ENCODE measurements at regions not wholly inside any gene's neighbourhood (a gene's known extent, or its start where the extent isn't known, plus 50 kb on each side); places are given as distances from the start of the nearest gene placed in this dataset.

- no peak overlapping the region for H3K4me3 ChIP-seq (ENCODE audit: low read depth in 1 of 2, low read length in 2 of 2)
- H3K36me3 ChIP-seq (ENCODE audit: insufficient read depth, low read length) = no peaks in the 10 kb centered on the region
- no peak overlapping the region for H2AFZ ChIP-seq (ENCODE audit: low read depth, low read length)
- no peak for TF ChIP-seq EZH2 (IDR thresholded peaks at IDR 0.05; ENCODE audit: borderline replicate concordance, low read depth, low read length, severe bottlenecking)
- TF ChIP-seq, protein P1, sequence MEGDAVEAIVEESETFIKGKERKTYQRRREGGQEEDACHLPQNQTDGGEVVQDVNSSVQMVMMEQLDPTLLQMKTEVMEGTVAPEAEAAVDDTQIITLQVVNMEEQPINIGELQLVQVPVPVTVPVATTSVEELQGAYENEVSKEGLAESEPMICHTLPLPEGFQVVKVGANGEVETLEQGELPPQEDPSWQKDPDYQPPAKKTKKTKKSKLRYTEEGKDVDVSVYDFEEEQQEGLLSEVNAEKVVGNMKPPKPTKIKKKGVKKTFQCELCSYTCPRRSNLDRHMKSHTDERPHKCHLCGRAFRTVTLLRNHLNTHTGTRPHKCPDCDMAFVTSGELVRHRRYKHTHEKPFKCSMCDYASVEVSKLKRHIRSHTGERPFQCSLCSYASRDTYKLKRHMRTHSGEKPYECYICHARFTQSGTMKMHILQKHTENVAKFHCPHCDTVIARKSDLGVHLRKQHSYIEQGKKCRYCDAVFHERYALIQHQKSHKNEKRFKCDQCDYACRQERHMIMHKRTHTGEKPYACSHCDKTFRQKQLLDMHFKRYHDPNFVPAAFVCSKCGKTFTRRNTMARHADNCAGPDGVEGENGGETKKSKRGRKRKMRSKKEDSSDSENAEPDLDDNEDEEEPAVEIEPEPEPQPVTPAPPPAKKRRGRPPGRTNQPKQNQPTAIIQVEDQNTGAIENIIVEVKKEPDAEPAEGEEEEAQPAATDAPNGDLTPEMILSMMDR (IDR thresholded peaks at IDR 0.05; ENCODE audit: borderline replicate concordance, extremely low read depth, low read length, poor library complexity, severe bottlenecking) = no peak
- no peak overlapping the region for H3K9ac ChIP-seq (ENCODE audit: low read depth, low read length)
- H3K4me2 ChIP-seq (ENCODE audit: insufficient read depth, low read length) = no peak overlapping the region
- no peaks in the 10 kb centered on the region for H3K27me3 ChIP-seq (ENCODE audit: insufficient read depth, low read length, poor library complexity)
- H3K27ac ChIP-seq (ENCODE audit: low read length) = no peak overlapping the region
- ATAC-seq (ENCODE audit: insufficient read depth, low read depth) (no peak), DNase-seq (no peak)
- no peaks in the 10 kb centered on the region for H3K79me2 ChIP-seq (ENCODE audit: insufficient read depth, low read length)
- no peaks in the 10 kb centered on the region for H3K4me1 ChIP-seq (ENCODE audit: insufficient read depth, low read length)
- no peaks in the 10 kb centered on the region for H3K9me3 ChIP-seq (ENCODE audit: insufficient read depth, low read length, severe bottlenecking)
- no peaks in the 10 kb centered on the region for H4K20me1 ChIP-seq (ENCODE audit: insufficient read depth, low read length)
Measured at GRCh38 chr2:83594241-83595120, 864.6 kb downstream of the SUCLG1 start.

DNA sequence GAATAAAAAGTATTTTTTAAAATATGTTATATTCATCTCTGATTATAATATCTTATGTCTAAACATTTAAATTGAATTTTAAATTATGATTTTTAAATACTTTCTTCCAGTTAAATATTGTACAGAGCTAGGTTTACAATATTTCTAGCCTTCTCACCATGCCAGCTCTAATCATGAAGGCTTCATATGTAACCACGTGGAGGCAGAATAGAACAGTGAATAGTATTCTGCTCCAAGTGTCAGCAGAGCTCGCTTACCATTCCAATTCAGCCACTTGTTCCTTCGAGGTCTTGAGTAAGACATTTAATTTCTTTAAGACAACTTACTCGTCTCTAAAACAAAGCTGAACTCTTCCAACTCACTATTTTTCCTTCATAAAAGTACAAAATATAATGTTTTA is 871.8 kb downstream of the SUCLG1 start:
- H3K9me3 ChIP-seq (ENCODE audit: insufficient read depth, low read length, severe bottlenecking) = no peaks in the 10 kb centered on the region
- no peak overlapping the region for H2AFZ ChIP-seq (ENCODE audit: low read depth, low read length)
- H3K27me3 ChIP-seq (ENCODE audit: insufficient read depth, low read length, poor library complexity) = no peaks in the 10 kb centered on the region
- H3K4me3 ChIP-seq (ENCODE audit: low read depth in 1 of 2, low read length in 2 of 2) = no peak overlapping the region
- H3K4me1 ChIP-seq (ENCODE audit: insufficient read depth, low read length) = no peaks in the 10 kb centered on the region
- no peak overlapping the region for H3K9ac ChIP-seq (ENCODE audit: low read depth, low read length)
- H4K20me1 ChIP-seq (ENCODE audit: insufficient read depth, low read length) = no peaks in the 10 kb centered on the region
- no peak overlapping the region for H3K27ac ChIP-seq (ENCODE audit: low read length)
- no peaks in the 10 kb centered on the region for H3K36me3 ChIP-seq (ENCODE audit: insufficient read depth, low read length)
- no peak for ATAC-seq (ENCODE audit: insufficient read depth, low read depth)
- no peak overlapping the region for H3K4me2 ChIP-seq (ENCODE audit: insufficient read depth, low read length)
- TF ChIP-seq, protein P1 (IDR thresholded peaks at IDR 0.05; ENCODE audit: borderline replicate concordance, extremely low read depth, low read length, poor library complexity, severe bottlenecking) = no peak
- TF ChIP-seq EZH2 (IDR thresholded peaks at IDR 0.05; ENCODE audit: borderline replicate concordance, low read depth, low read length, severe bottlenecking) = no peak
- no peak for DNase-seq
- no peaks in the 10 kb centered on the region for H3K79me2 ChIP-seq (ENCODE audit: insufficient read depth, low read length)

GRCh38 chr2:83585250-83585649 is 873.8 kb downstream of the SUCLG1 start:
- H4K20me1 ChIP-seq (ENCODE audit: insufficient read depth, low read length) = no peaks in the 10 kb centered on the region
- ATAC-seq (ENCODE audit: insufficient read depth, low read depth) (no peak), DNase-seq (no peak)
- H3K27me3 ChIP-seq (ENCODE audit: insufficient read depth, low read length, poor library complexity) = no peaks in the 10 kb centered on the region
- no peak overlapping the region for H2AFZ ChIP-seq (ENCODE audit: low read depth, low read length)
- H3K9me3 ChIP-seq (ENCODE audit: insufficient read depth, low read length, severe bottlenecking) = no peaks in the 10 kb centered on the region
- H3K4me3 ChIP-seq (ENCODE audit: low read depth in 1 of 2, low read length in 2 of 2) = no peak overlapping the region
- H3K4me1 ChIP-seq (ENCODE audit: insufficient read depth, low read length) = no peaks in the 10 kb centered on the region
- H3K79me2 ChIP-seq (ENCODE audit: insufficient read depth, low read length) = no peaks in the 10 kb centered on the region
- TF ChIP-seq, protein P1 (IDR thresholded peaks at IDR 0.05; ENCODE audit: borderline replicate concordance, extremely low read depth, low read length, poor library complexity, severe bottlenecking) = no peak
- no peak for TF ChIP-seq EZH2 (IDR thresholded peaks at IDR 0.05; ENCODE audit: borderline replicate concordance, low read depth, low read length, severe bottlenecking)
- H3K9ac ChIP-seq (ENCODE audit: low read depth, low read length) = no peak overlapping the region
- no peaks in the 10 kb centered on the region for H3K36me3 ChIP-seq (ENCODE audit: insufficient read depth, low read length)
- H3K27ac ChIP-seq (ENCODE audit: low read length) = no peak overlapping the region
- no peak overlapping the region for H3K4me2 ChIP-seq (ENCODE audit: insufficient read depth, low read length)
